Tibial artery (tissue), 4 donors: ENCODE measurements at regions not wholly inside any gene's neighbourhood (a gene's known extent, or its start where the extent isn't known, plus 50 kb on each side); places are given as distances from the start of the nearest gene placed in this dataset.

Experiments used
- DNase-seq, 2 donors: peaks; one replicate each; pipeline ENCODE4 v3.0.0-alpha.2; 2019
- H3K27ac ChIP-seq, 2 donors: fragments of 200-600 bp; sonication (generic) in 1 of 2; 1 replicate in 1 of 2; 2 replicates in 1 of 2; pipeline ENCODE4 v1.5.1; 2018 to 2019; ENCODE audit warnings: mild to moderate bottlenecking in 1 of 2
- H3K27me3 ChIP-seq, 2 donors: fragments of 200-600 bp; sonication (generic) in 1 of 2; one replicate each; pipeline versions ENCODE4 v1.5.1 to v1.6.0; 2016 to 2019
- H3K36me3 ChIP-seq, 3 donors: fragments of 200-600 bp; sonication (generic) in 2 of 3; one replicate each; pipeline ENCODE4 v1.5.1; 2016 to 2019; ENCODE audit warnings: mild to moderate bottlenecking in 2 of 3
- H3K4me1 ChIP-seq, 4 donors: fragments of 200-600 bp; sonication (generic) in 2 of 4; 1 replicate in 3 of 4; 2 replicates in 1 of 4; pipeline ENCODE4 v1.5.1; 2016 to 2019
- H3K4me3 ChIP-seq, 2 donors: fragments of 200-600 bp; sonication (generic) in 1 of 2; 1 replicate in 1 of 2; 2 replicates in 1 of 2; pipeline ENCODE4 v1.5.1; 2018 to 2019; ENCODE audit warnings: mild to moderate bottlenecking in 2 of 2
- H3K9me3 ChIP-seq, 3 donors: fragments of 200-600 bp; sonication (generic) in 1 of 3; one replicate each; pipeline ENCODE4 v1.5.1; 2016 to 2019
- intact Hi-C: fragments of 100-400 bp; cut with DNase I; formaldehyde crosslinking; loops from one replicate; pipeline ENCODE4 v1.15.0; 2023; ENCODE audit warnings: low total_unique reads
- TF ChIP-seq, protein P1 (sequence below), 2 experiments: fragments of 200-600 bp in 1 of 2; fragments of 450-650 bp in 1 of 2; IDR thresholded peaks; one replicate each; pipeline ENCODE4 v1.5.1; 2017 to 2019; ENCODE audit warnings: antibody characterized with exemption in 2 of 2, mild to moderate bottlenecking in 1 of 2, moderate library complexity in 1 of 2

DNA sequence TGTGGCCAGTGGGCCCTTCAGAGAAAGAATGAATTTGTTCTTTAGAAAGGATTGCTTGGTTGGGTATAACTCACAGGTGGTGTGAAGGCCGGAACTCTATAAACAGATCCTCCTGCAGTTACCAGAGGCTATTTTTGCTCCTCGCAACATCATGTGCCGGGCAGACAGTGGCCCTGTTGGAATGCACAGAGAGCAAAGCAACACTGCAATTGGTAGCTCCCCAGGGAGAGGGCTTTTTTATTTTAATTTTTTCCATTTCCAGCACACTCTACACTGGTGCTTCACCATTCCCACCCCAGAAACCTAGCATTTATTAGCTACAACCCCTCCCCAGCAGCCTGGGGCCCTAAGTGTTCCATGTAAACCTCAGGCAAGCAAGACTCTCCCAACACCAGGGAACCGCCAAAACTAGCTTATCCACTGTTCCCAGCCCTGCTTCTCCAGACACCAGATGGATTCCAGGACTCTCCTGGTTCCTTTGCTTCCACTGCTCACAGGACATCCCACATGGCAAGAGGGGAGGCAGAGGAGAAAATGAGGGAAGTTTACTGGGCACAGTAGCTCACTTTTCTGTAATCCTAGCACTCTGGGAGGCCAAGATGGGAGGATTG, 75.1 kb upstream of the TMEM164 start:
- Histone ChIP-seq H3K9me3 (no peaks in the 10 kb centered on the region), H3K27me3 (no peaks in the 10 kb centered on the region), H3K4me3 (no peak overlapping the region), H3K36me3 (no peaks in the 10 kb centered on the region), H3K4me1 (peaks cover 0 to 20% (median 0%) of the 10 kb centered on the region in 4 donors), H3K27ac (peak overlapping the region; percentile 56 to 65)
- intact Hi-C loops: no loop called here
- DNase-seq: no peak
- TF ChIP-seq, protein P1, sequence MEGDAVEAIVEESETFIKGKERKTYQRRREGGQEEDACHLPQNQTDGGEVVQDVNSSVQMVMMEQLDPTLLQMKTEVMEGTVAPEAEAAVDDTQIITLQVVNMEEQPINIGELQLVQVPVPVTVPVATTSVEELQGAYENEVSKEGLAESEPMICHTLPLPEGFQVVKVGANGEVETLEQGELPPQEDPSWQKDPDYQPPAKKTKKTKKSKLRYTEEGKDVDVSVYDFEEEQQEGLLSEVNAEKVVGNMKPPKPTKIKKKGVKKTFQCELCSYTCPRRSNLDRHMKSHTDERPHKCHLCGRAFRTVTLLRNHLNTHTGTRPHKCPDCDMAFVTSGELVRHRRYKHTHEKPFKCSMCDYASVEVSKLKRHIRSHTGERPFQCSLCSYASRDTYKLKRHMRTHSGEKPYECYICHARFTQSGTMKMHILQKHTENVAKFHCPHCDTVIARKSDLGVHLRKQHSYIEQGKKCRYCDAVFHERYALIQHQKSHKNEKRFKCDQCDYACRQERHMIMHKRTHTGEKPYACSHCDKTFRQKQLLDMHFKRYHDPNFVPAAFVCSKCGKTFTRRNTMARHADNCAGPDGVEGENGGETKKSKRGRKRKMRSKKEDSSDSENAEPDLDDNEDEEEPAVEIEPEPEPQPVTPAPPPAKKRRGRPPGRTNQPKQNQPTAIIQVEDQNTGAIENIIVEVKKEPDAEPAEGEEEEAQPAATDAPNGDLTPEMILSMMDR (IDR thresholded peaks at IDR 0.05): no peak

DNA sequence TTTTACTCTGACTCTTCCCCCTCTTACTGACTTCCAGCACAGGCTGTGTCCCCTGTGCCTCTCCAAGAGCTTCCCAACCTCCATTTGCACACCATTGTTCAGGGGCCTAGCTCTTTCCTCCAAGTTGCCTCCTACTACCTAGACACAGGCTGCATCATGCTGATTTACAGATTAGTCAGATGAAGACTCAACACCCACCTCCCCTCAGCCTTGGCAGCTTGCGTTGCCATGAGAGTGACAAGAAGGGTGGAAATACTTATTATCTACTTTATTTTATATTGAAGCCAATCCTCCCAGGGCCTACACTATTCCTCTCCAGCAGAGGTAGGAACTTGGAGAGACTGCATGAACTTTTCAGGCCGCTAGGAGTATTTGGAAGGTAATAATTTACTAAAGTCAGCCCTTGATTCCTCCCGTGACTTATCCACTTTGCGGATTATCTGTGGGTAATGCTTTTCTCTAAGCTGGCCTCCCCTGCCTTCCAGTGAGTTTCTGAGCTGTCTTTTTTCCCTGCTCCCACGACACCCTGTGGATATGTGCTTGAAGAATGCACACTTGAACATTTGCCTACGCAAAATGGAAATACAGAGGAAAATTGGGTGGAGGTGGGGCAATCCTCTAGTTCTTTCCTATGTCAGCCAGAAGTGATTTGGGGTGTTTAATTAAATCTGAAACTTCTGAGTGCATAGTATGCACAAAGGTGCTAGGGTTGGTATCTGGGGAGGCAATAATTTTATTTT, 74.1 kb upstream of the TMEM164 start:
- intact Hi-C loops: no loop called here
- H3K9me3 ChIP-seq: no peaks in the 10 kb centered on the region
- no peaks in the 10 kb centered on the region for H3K27me3 ChIP-seq
- no peaks in the 10 kb centered on the region for H3K36me3 ChIP-seq
- TF ChIP-seq, protein P1 (IDR thresholded peaks at IDR 0.05): no peak
- peaks cover 0 to 20% (median 0%) of the 10 kb centered on the region in 4 donors for H3K4me1 ChIP-seq
- no peak overlapping the region for H3K4me3 ChIP-seq
- H3K27ac ChIP-seq: peak overlapping the region; percentile 52 to 56
- DNase-seq: no peak

DNA sequence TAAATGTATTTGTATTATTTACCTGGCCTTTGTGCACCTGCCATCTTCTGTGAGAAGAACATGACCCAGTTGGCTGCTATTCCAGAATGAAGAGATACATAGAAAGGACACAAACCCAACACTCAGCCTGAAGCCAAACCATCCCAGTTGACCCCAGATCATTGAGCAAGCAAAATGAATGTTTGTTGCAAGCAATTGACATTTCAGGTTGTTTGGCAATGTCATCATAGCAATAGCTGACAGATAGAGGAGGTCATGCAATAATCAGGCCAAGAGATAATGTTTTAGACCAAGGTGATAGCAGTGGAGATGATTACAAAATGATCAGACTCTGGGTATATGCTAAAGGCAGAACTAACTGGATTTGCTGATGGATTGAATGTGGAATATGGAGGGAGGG, 71.2 kb upstream of the TMEM164 start:
- no peak for DNase-seq
- intact Hi-C loops: no loop called here
- Histone ChIP-seq H3K36me3 (no peaks in the 10 kb centered on the region), H3K27ac (no peak overlapping the region), H3K4me3 (no peak overlapping the region), H3K9me3 (no peaks in the 10 kb centered on the region), H3K27me3 (no peaks in the 10 kb centered on the region), H3K4me1 (peaks cover 0 to 16% (median 0%) of the 10 kb centered on the region in 4 donors)
- TF ChIP-seq, protein P1 (IDR thresholded peaks at IDR 0.05): no peak

DNA sequence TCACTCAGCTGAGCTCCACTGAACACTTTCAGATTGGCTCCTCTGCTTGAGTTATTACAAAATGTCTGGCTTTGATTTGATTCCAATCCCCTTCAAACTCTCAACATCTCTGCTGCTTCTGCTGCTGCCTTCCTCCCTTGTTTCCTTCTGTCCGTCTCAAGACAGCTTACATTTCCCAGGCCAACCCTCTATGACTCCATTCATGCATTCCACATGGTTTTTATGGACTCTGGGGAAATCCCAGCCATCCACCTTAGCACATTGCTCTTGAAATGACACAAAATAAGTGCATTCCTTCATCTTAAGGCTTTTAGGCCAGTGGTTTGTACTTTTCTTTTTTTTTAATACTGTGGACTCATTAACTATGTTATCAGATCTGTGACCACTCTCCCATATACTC, 68.5 kb upstream of the TMEM164 start:
- Histone ChIP-seq H3K27ac (no peak overlapping the region), H3K27me3 (no peaks in the 10 kb centered on the region), H3K9me3 (no peaks in the 10 kb centered on the region), H3K4me1 (no peaks in the 10 kb centered on the region), H3K36me3 (no peaks in the 10 kb centered on the region), H3K4me3 (no peak overlapping the region)
- intact Hi-C loops: no loop called here
- TF ChIP-seq, protein P1 (IDR thresholded peaks at IDR 0.05): no peak
- no peak for DNase-seq

DNA sequence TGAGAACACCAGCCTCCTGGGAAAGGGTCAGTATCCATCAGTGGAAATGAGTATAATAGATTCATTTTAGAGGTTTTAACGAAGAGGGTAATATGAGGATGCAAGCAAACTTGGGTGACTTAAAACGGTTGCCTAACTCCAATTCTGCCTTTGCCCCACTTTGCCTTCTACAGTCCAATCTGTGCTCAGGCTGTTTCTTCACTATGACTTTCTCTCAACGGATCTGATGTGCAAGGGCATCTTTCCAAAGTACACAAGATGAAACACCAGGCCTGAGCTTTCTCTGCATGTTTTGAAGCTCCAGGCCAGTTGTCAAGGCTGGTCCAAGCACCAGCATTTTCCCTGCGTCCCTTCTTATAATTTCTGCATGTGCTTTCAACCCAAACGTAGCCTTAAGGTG, 68.0 kb upstream of the TMEM164 start:
- no peaks in the 10 kb centered on the region for H3K36me3 ChIP-seq
- H3K27ac ChIP-seq: no peak overlapping the region
- H3K27me3 ChIP-seq: no peaks in the 10 kb centered on the region
- no peaks in the 10 kb centered on the region for H3K4me1 ChIP-seq
- H3K4me3 ChIP-seq: no peak overlapping the region
- no peaks in the 10 kb centered on the region for H3K9me3 ChIP-seq
- TF ChIP-seq, protein P1 (IDR thresholded peaks at IDR 0.05): no peak
- intact Hi-C loops: no loop called here
- DNase-seq: no peak
